Suprapubic skin (tissue), 4 donors: ENCODE measurements at regions not wholly inside any gene's neighbourhood (a gene's known extent, or its start where the extent isn't known, plus 50 kb on each side); places are given as distances from the start of the nearest gene placed in this dataset.

Experiments used
- DNase-seq, 2 donors: peaks; one replicate each; pipeline ENCODE4 v3.0.0-alpha.2; 2019; ENCODE audit warnings: low spot score in 2 of 2
- H3K27ac ChIP-seq: fragments of 200-600 bp; sonication (generic); one replicate; pipeline ENCODE4 v1.5.1; 2019
- H3K27me3 ChIP-seq: fragments of 200-600 bp; sonication (generic); one replicate; pipeline ENCODE4 v1.5.1; 2019
- H3K36me3 ChIP-seq: fragments of 200-600 bp; sonication (generic); one replicate; pipeline ENCODE4 v1.5.1; 2019
- H3K4me1 ChIP-seq: fragments of 200-600 bp; sonication (generic); one replicate; pipeline ENCODE4 v1.5.1; 2019
- H3K4me3 ChIP-seq: fragments of 200-600 bp; sonication (generic); one replicate; pipeline ENCODE4 v1.5.1; 2019; ENCODE audit warnings: mild to moderate bottlenecking
- H3K9me3 ChIP-seq: fragments of 200-600 bp; sonication (generic); one replicate; pipeline ENCODE4 v1.5.1; 2019
- CTCF ChIP-seq, 2 donors: fragments of 200-600 bp in 1 of 2; fragments of 450-650 bp in 1 of 2; sonication (generic) in 1 of 2; IDR thresholded peaks; one replicate each; pipeline ENCODE4 v1.5.1; 2016 to 2019; ENCODE audit warnings: antibody characterized with exemption in 2 of 2, mild to moderate bottlenecking in 1 of 2, moderate library complexity in 1 of 2
- EP300 ChIP-seq: sonication (generic); formaldehyde crosslinking; IDR thresholded peaks from one replicate; pipeline ENCODE4 v1.6.1; 2017; ENCODE audit warnings: antibody characterized with exemption
- POLR2A ChIP-seq, 2 donors: fragments of 450-650 bp; IDR thresholded peaks; one replicate each; pipeline ENCODE4 v1.6.1; 2017; ENCODE audit warnings: antibody characterized with exemption in 2 of 2, mild to moderate bottlenecking in 2 of 2, moderate library complexity in 2 of 2
- POLR2AphosphoS5 ChIP-seq, 3 donors: sonication (generic); formaldehyde crosslinking; IDR thresholded peaks; one replicate each; pipeline ENCODE4 v1.6.1; 2017; ENCODE audit warnings: antibody characterized with exemption in 3 of 3
- WGBS: methylation state at CpG from one replicate; pipeline ENCODE4 v1.1.5; 2018; 5-methylcytosine and 5-hydroxymethylcytosine counted together

GRCh38 chr10:5268743-5269142 is 72.1 kb downstream of the AKR1C4 start:
- no peaks in the 10 kb centered on the region for H3K27me3 ChIP-seq
- no peaks in the 10 kb centered on the region for H3K36me3 ChIP-seq
- H3K27ac ChIP-seq: no peak overlapping the region
- H3K9me3 ChIP-seq: peaks cover 6% of the 10 kb centered on the region
- no peaks in the 10 kb centered on the region for H3K4me1 ChIP-seq
- DNase-seq: no peak
- 94% methylated on average over 1 of the region's 1 CpG for WGBS
- H3K4me3 ChIP-seq: no peak overlapping the region
- TF ChIP-seq CTCF (IDR thresholded peaks at IDR 0.05) (no peak), POLR2AphosphoS5 (IDR thresholded peaks at IDR 0.05) (no peak), POLR2A (IDR thresholded peaks at IDR 0.05) (no peak), EP300 (no peak)

DNA sequence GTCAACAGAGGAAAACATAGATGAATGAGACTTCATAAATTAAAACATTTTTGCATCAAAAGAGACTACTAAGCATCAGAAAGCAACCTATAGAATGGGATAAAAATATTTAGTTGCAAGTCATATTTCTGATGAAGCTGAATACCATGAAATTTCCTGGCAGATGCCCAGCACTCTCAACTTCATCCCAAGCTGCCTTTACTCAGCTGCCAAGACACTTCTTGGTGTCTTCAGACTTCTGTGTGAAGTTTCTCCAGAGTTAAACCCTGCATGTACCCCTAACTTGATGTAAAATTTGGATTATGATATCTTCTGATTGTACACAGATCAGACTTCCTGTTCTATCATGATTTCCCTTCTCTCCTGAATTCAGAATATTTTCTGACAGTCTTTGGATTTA is 73.2 kb downstream of the AKR1C4 start:
- Histone ChIP-seq H3K9me3 (peaks cover 6% of the 10 kb centered on the region), H3K4me1 (no peaks in the 10 kb centered on the region), H3K36me3 (no peaks in the 10 kb centered on the region), H3K27me3 (no peaks in the 10 kb centered on the region), H3K4me3 (no peak overlapping the region), H3K27ac (no peak overlapping the region)
- DNase-seq: no peak
- TF ChIP-seq EP300 (no peak), CTCF (IDR thresholded peaks at IDR 0.05) (no peak)

GRCh38 chr10:5271526-5271925 is 74.9 kb downstream of the AKR1C4 start:
- WGBS: 95% methylated on average over 1 of the region's 1 CpG
- Histone ChIP-seq H3K27ac (no peak overlapping the region), H3K4me1 (no peaks in the 10 kb centered on the region), H3K36me3 (no peaks in the 10 kb centered on the region), H3K4me3 (no peak overlapping the region), H3K27me3 (no peaks in the 10 kb centered on the region), H3K9me3 (peaks cover 6% of the 10 kb centered on the region)
- TF ChIP-seq CTCF (IDR thresholded peaks at IDR 0.05) (no peak), POLR2A (IDR thresholded peaks at IDR 0.05) (no peak)
- no peak for DNase-seq

GRCh38 chr10:5272065-5272803 is 75.6 kb downstream of the AKR1C4 start:
- H3K27ac ChIP-seq: no peak overlapping the region
- no peaks in the 10 kb centered on the region for H3K36me3 ChIP-seq
- no peaks in the 10 kb centered on the region for H3K27me3 ChIP-seq
- H3K4me1 ChIP-seq: no peaks in the 10 kb centered on the region
- no peak overlapping the region for H3K4me3 ChIP-seq
- TF ChIP-seq POLR2AphosphoS5 (IDR thresholded peaks at IDR 0.05) (no peak), POLR2A (IDR thresholded peaks at IDR 0.05) (no peak), CTCF (IDR thresholded peaks at IDR 0.05) (no peak), EP300 (no peak)
- 80% methylated on average over 3 of the region's 3 CpGs for WGBS
- no peak for DNase-seq
- H3K9me3 ChIP-seq: peaks cover under 1% of the 10 kb centered on the region

DNA sequence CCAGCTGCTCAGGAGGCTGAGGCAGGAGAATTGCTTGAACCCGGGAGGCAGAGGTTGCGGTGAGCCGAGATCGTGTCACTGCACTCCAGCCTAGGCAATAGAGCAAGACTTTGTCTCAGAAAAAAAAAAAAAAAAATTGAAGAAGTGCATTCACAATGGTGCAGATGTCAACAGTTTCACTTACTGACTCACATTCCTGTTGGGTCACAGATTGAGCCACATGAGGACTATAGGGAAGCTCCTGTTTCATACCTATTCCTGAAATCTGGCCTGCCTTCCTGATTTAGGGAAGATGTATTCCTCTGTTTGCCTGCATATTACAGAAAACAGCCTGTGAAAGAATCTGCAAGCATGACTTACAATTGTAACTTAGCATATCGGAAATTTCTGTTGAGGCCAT is 78.2 kb downstream of the AKR1C4 start:
- H3K36me3 ChIP-seq: no peaks in the 10 kb centered on the region
- H3K4me1 ChIP-seq: no peaks in the 10 kb centered on the region
- WGBS: 91% methylated on average over 5 of the region's 5 CpGs
- H3K9me3 ChIP-seq: no peaks in the 10 kb centered on the region
- no peak for DNase-seq
- no peak overlapping the region for H3K27ac ChIP-seq
- no peaks in the 10 kb centered on the region for H3K27me3 ChIP-seq
- TF ChIP-seq POLR2AphosphoS5 (IDR thresholded peaks at IDR 0.05): no peak
- TF ChIP-seq CTCF (IDR thresholded peaks at IDR 0.05): no peak
- no peak for TF ChIP-seq EP300
- no peak for TF ChIP-seq POLR2A (IDR thresholded peaks at IDR 0.05)
- H3K4me3 ChIP-seq: no peak overlapping the region
